Thyroid gland (tissue), 4 donors: ENCODE measurements at regions not wholly inside any gene's neighbourhood (a gene's known extent, or its start where the extent isn't known, plus 50 kb on each side); places are given as distances from the start of the nearest gene placed in this dataset.
A peak's percentile ranks its signal among the peaks of the same experiment; 100 is the strongest.

Experiments used
- DNase-seq, 2 donors: peaks; one replicate each; pipeline ENCODE4 v3.0.0-alpha.2; 2019
- H3K27ac ChIP-seq, 3 donors: fragments of 200-600 bp; sonication (generic); 1 replicate in 2 of 3; 2 replicates in 1 of 3; pipeline ENCODE4 v1.5.1; 2016 to 2019; ENCODE audit warnings: mild to moderate bottlenecking in 1 of 3, moderate library complexity in 1 of 3
- H3K27me3 ChIP-seq: fragments of 200-600 bp; sonication (generic); one replicate; pipeline ENCODE4 v1.5.1; 2019
- H3K36me3 ChIP-seq, 2 donors: fragments of 200-600 bp; sonication (generic); one replicate each; pipeline ENCODE4 v1.5.1; 2016 to 2019
- H3K4me1 ChIP-seq, 2 donors: fragments of 200-600 bp; sonication (generic); one replicate each; pipeline ENCODE4 v1.5.1; 2017 to 2019
- H3K4me3 ChIP-seq, 3 donors: fragments of 200-600 bp; sonication (generic); replicated peaks in 1 of 3; 1 replicate in 2 of 3; 2 replicates in 1 of 3; pipeline ENCODE4 v1.5.1; 2016; ENCODE audit warnings: mild to moderate bottlenecking in 1 of 3
- H3K9me3 ChIP-seq: fragments of 200-600 bp; sonication (generic); one replicate; pipeline ENCODE4 v1.5.1; 2017
- POLR2A ChIP-seq, 2 donors: fragments of 450-650 bp; IDR thresholded peaks; one replicate each; pipeline ENCODE4 v1.6.1; 2017; ENCODE audit warnings: antibody characterized with exemption in 2 of 2, mild to moderate bottlenecking in 2 of 2, moderate library complexity in 1 of 2
- WGBS, 2 donors: methylation state at CpG; one replicate each; pipeline ENCODE4 v1.1.5; 2017; 5-methylcytosine and 5-hydroxymethylcytosine counted together
- intact Hi-C: fragments of 100-400 bp; cut with DNase I; formaldehyde crosslinking; loops from one replicate; pipeline ENCODE4 v1.15.1; 2023
- TF ChIP-seq, protein P1 (sequence below), 6 experiments: fragments of 200-600 bp in 3 of 6; fragments of 450-650 bp in 3 of 6; sonication (generic) in 3 of 6; IDR thresholded peaks; one replicate each; pipeline ENCODE4 v1.5.1; 2016 to 2019; ENCODE audit warnings: antibody characterized with exemption in 6 of 6, mild to moderate bottlenecking in 2 of 6, inconsistent platforms in 1 of 6, moderate library complexity in 1 of 6

DNA sequence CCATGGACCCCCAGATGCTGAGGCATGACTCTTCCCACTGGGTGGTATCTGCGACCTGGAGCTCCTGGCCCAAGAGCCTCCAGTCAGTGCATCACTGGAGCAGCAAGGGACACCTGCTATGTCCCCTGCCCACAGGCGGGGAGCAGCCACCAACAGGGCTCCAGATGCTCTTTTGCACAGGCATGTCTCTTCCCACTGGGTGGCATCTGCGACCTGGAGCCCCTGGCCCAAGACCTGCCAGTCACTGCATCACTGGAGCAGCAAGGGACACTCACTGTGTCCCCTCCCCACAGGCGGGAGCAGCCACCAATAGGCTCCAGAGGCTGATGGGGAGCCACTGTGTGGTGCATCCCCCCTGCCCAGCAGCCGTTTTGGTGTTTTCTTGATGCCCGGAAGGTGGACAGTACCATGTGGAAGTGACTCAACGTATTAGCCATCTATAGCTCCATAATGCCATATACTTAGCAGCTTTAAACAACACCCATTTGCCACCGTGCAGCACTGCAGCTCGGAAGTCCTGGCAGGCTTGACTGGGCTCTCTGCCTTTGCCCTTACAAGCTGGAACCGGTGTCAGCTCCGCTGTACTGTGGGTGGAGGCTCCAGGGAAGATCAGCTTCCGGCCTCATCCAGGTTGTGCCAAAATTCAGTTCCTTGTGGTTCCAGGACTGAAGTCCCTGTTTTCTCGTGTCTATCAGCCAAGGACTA lies 124.9 kb upstream of the CST7 start:
- TF ChIP-seq POLR2A (IDR thresholded peaks at IDR 0.05): no peak
- TF ChIP-seq, protein P1, sequence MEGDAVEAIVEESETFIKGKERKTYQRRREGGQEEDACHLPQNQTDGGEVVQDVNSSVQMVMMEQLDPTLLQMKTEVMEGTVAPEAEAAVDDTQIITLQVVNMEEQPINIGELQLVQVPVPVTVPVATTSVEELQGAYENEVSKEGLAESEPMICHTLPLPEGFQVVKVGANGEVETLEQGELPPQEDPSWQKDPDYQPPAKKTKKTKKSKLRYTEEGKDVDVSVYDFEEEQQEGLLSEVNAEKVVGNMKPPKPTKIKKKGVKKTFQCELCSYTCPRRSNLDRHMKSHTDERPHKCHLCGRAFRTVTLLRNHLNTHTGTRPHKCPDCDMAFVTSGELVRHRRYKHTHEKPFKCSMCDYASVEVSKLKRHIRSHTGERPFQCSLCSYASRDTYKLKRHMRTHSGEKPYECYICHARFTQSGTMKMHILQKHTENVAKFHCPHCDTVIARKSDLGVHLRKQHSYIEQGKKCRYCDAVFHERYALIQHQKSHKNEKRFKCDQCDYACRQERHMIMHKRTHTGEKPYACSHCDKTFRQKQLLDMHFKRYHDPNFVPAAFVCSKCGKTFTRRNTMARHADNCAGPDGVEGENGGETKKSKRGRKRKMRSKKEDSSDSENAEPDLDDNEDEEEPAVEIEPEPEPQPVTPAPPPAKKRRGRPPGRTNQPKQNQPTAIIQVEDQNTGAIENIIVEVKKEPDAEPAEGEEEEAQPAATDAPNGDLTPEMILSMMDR (IDR thresholded peaks at IDR 0.05): no peak
- no peaks in the 10 kb centered on the region for H3K27me3 ChIP-seq
- H3K4me1 ChIP-seq: peaks cover 0 to 11% of the 10 kb centered on the region in 2 donors
- DNase-seq: no peak
- intact Hi-C loops: no loop called here
- H3K36me3 ChIP-seq: no peaks in the 10 kb centered on the region
- no peak overlapping the region for H3K4me3 ChIP-seq
- H3K27ac ChIP-seq: no peak overlapping the region
- WGBS, 2 donors: 84 to 96% methylated on average over 9 to 10 of the region's 13 CpGs
- H3K9me3 ChIP-seq: no peaks in the 10 kb centered on the region

DNA sequence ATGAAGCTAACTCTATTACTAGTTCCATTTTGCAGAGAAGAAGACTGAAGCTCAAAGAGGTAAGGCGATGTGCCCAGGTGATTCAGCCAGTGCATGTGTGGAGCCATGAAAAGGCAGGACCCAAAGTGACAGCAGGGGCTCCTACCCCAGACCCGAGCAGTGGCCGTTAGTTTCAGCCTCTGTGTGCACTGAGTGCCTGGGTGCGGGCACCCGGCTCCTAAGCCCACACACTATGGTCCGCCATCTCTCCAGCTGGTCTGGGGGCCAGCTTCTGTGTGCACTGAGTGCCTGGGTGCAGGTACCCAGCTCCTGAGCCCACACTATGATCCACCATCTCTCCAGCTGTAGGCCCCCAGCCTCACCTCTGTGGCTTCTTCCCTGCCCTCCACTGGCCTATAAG lies 123.5 kb upstream of the CST7 start:
- peaks cover 0 to 11% of the 10 kb centered on the region in 2 donors for H3K4me1 ChIP-seq
- no peaks in the 10 kb centered on the region for H3K27me3 ChIP-seq
- 93 to 95% methylated on average over 6 of the region's 6 CpGs for WGBS, 2 donors

DNA sequence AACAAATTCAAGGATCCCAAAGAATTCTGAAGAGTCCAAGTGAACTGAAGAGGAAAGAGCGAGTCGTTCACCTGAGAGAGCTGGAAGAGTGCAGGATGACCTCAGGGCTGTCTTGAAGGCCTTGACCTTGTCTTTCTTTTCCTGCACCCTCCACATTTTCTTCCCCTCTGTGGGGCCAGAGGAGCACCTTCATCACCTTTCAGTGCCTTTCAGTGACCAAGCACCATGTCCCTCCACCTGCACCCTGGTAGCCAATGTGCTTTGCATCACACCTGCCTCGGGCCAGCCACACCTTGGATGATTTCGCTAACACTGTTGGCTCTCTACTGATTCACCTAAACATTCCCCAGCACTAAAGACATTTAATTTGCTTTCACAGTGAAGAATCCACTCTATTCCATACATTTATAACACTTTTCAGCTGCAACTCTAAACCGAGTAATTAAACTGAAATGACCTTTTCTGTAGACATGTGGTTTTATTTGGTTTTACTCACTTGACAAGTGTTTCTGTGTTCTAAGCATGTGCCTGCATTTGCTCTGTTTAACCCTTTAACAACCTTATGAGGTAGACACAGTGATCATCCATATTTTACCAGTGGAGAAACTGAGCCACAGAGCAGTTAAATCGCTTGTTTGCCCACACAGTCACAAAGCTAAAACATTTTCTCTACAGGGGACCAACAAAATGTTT lies 121.3 kb upstream of the CST7 start:
- no peaks in the 10 kb centered on the region for H3K36me3 ChIP-seq
- intact Hi-C loops: no loop called here
- TF ChIP-seq POLR2A (IDR thresholded peaks at IDR 0.05): no peak
- TF ChIP-seq, protein P1 (IDR thresholded peaks at IDR 0.05): no peak
- H3K27ac ChIP-seq: no peak overlapping the region
- H3K27me3 ChIP-seq: no peaks in the 10 kb centered on the region
- H3K4me1 ChIP-seq: peaks cover 0 to 10% of the 10 kb centered on the region in 2 donors
- no peaks in the 10 kb centered on the region for H3K9me3 ChIP-seq
- WGBS, 2 donors: 88 to 89% methylated on average over 6 of the region's 6 CpGs
- DNase-seq: no peak
- no peak overlapping the region for H3K4me3 ChIP-seq

More for the DNA sequence above, 123.5 kb upstream of the CST7 start:
- DNase-seq: no peak
- no peaks in the 10 kb centered on the region for H3K36me3 ChIP-seq
- H3K27ac ChIP-seq: peak overlapping the region in 1 of 3 donors; percentile 53
- TF ChIP-seq POLR2A (IDR thresholded peaks at IDR 0.05): no peak
- TF ChIP-seq, protein P1 (IDR thresholded peaks at IDR 0.05): no peak
- intact Hi-C loops: no loop called here
- no peaks in the 10 kb centered on the region for H3K9me3 ChIP-seq
- H3K4me3 ChIP-seq: no peak overlapping the region

DNA sequence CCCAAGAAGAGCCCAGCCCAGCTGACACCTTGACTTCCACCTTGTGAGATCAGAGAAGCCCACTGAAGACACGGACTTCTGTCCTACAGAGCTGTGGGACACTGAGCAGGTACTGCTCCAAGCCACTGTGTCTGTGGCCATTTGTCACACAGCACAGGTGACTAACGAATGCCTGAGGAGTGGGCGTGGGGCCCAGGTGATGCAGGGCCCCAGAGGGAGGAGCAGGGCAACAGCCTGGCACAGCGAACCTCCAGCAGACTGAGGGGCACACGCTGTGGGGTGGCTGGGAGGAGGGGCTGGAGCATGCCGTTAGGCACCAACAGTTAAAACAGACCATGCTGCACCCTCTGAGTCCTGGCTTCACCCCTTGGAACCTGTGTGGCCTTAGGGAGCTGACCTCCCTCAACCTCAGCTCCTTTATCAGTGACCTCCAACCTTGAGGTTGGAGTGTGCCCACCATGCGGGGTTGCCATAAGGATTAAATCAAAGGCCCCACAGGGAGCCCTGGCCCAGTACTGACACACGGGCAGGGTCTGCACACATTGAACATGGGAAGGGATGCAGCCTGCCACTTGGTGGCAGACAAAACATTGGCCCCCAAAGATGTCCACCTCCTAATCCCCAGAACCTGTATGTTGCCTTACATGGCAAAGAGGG lies 119.9 kb upstream of the CST7 start:
- 89 to 96% methylated on average over 6 of the region's 8 CpGs for WGBS, 2 donors
- intact Hi-C loops: no loop called here

More for the DNA sequence above, 119.9 kb upstream of the CST7 start:
- no peaks in the 10 kb centered on the region for H3K9me3 ChIP-seq
- H3K4me3 ChIP-seq: no peak overlapping the region
- H3K27ac ChIP-seq: no peak overlapping the region
- TF ChIP-seq, protein P1 (IDR thresholded peaks at IDR 0.05): no peak
- no peak for TF ChIP-seq POLR2A (IDR thresholded peaks at IDR 0.05)
- DNase-seq: no peak
- H3K4me1 ChIP-seq: peaks cover 0 to 5% of the 10 kb centered on the region in 2 donors
- no peaks in the 10 kb centered on the region for H3K36me3 ChIP-seq
- no peaks in the 10 kb centered on the region for H3K27me3 ChIP-seq
